NCI-H1694 (cell line): ENCODE measurements at regions not wholly inside any gene's neighbourhood (a gene's known extent, or its start where the extent isn't known, plus 50 kb on each side); places are given as distances from the start of the nearest gene placed in this dataset.
"Not testable (repeated sequence)": the region's sequence is repeated elsewhere in the genome, so short reads cannot be mapped to it uniquely, and the experiment has no call there.

Source experiments
- DNase-seq: peaks from one replicate; lab custom pipeline; 2025; lab: John Stamatoyannopoulos, UW

GRCh38 chr4:19520939-19521520 is 730.7 kb upstream of the SLIT2 start:
- DNase-seq, result peak; percentile 68

- no peak for DNase-seq
Measured at GRCh38 chr4:19514276-19515070, 737.2 kb upstream of the SLIT2 start.

- no peak for DNase-seq
Measured at GRCh38 chr4:19512086-19512485, 739.6 kb upstream of the SLIT2 start.

- no peak for DNase-seq
Measured at GRCh38 chr4:19510993-19511392, 740.7 kb upstream of the SLIT2 start.

- no peak for DNase-seq
Measured at GRCh38 chr4:19508442-19508841, 743.3 kb upstream of the SLIT2 start.

- DNase-seq, result no peak
Measured at GRCh38 chr4:19497705-19498104, 754.0 kb upstream of the SLIT2 start.

GRCh38 chr4:19496756-19497155 is 754.9 kb upstream of the SLIT2 start:
- no peak for DNase-seq

GRCh38 chr4:19494961-19495360 is 756.7 kb upstream of the SLIT2 start:
- DNase-seq, result no peak

- DNase-seq, result no peak
Measured at GRCh38 chr4:19492606-19493005, 759.1 kb upstream of the SLIT2 start.

- no peak for DNase-seq
Measured at GRCh38 chr4:19486400-19486799, 765.3 kb upstream of the SLIT2 start.

- no peak for DNase-seq
Measured at GRCh38 chr4:19478791-19479190, 772.9 kb upstream of the SLIT2 start.

GRCh38 chr4:19473569-19473968 is 778.1 kb upstream of the SLIT2 start:
- DNase-seq, result no peak

- DNase-seq, result no peak
Measured at GRCh38 chr4:19472666-19473065, 779.0 kb upstream of the SLIT2 start.

- not testable (repeated sequence) for DNase-seq
Measured at GRCh38 chr4:19470001-19470400, 781.7 kb upstream of the SLIT2 start.

- no peak for DNase-seq
Measured at GRCh38 chr4:19462117-19462516, 789.6 kb upstream of the SLIT2 start.

- DNase-seq, result no peak
Measured at GRCh38 chr4:19455850-19456602, 795.7 kb upstream of the SLIT2 start.

- no peak for DNase-seq
Measured at GRCh38 chr4:19455196-19455595, 796.5 kb upstream of the SLIT2 start.

- no peak for DNase-seq
Measured at GRCh38 chr4:19438233-19438632, 813.5 kb upstream of the SLIT2 start.

- no peak for DNase-seq
Measured at GRCh38 chr4:19437008-19437407, 814.7 kb upstream of the SLIT2 start.

GRCh38 chr4:19429684-19430083 is 822.0 kb upstream of the SLIT2 start:
- DNase-seq, result no peak

- DNase-seq, result no peak
Measured at GRCh38 chr4:19425146-19425545, 826.6 kb upstream of the SLIT2 start.

- DNase-seq, result no peak
Measured at GRCh38 chr4:19417256-19417655, 834.4 kb upstream of the SLIT2 start.

- no peak for DNase-seq
Measured at GRCh38 chr4:19416146-19416545, 835.6 kb upstream of the SLIT2 start.
